A549 (cell line): ENCODE measurements at regions not wholly inside any gene's neighbourhood (a gene's known extent, or its start where the extent isn't known, plus 50 kb on each side); places are given as distances from the start of the nearest gene placed in this dataset.

Experiments
- ESRRA ChIP-seq: fragments of 150-350 bp; IDR thresholded peaks from 2 replicates; pipeline ENCODE4 v1.6.1; 2014; ENCODE audit warnings: mild to moderate bottlenecking, low read length, borderline replicate concordance
- JUN ChIP-seq, 2 experiments: fragments of >200 bp; sonication (Bioruptor Twin); formaldehyde crosslinking; IDR thresholded peaks; 2 replicates in 1 of 2; 3 replicates in 1 of 2; pipeline ENCODE4 v1.6.1; 2016 to 2017
- MAFK ChIP-seq: fragments of 450-650 bp; IDR thresholded peaks from 2 replicates; pipeline ENCODE4 v1.6.1; 2014; ENCODE audit not compliant: partially characterized antibody
- NR3C1 ChIP-seq: fragments of >200 bp; sonication (Bioruptor Twin); formaldehyde crosslinking; IDR thresholded peaks from 3 replicates; pipeline ENCODE4 v1.6.1; 2017
- PHF8 ChIP-seq: fragments of 200-600 bp; sonication (generic); IDR thresholded peaks from 2 replicates; pipeline ENCODE4 v1.6.1; 2016; ENCODE audit warnings: low read depth, mild to moderate bottlenecking, antibody characterized with exemption, moderate library complexity, borderline replicate concordance
- POLR2A ChIP-seq: IDR thresholded peaks from 2 replicates; pipeline ENCODE4 v1.6.1; 2012; ENCODE audit warnings: mild to moderate bottlenecking, low read length
- RAD21 ChIP-seq, 2 experiments: fragments of >200 bp in 1 of 2; sonication (Bioruptor Twin) in 1 of 2; formaldehyde crosslinking in 1 of 2; IDR thresholded peaks in 1 of 2; conservative IDR thresholded peaks in 1 of 2; 2 replicates in 1 of 2; 3 replicates in 1 of 2; pipeline ENCODE4 v1.6.1; 2012 to 2018; ENCODE audit warnings: inconsistent platforms in 1 of 2
- RFX5 ChIP-seq: fragments of 450-650 bp; IDR thresholded peaks from 2 replicates; pipeline ENCODE4 v1.7.1; 2014; ENCODE audit warnings: antibody characterized with exemption, mild to moderate bottlenecking, moderate library complexity
- RNF2 ChIP-seq: fragments of 200-600 bp; sonication (generic); IDR thresholded peaks from 2 replicates; pipeline ENCODE4 v1.6.1; 2016; ENCODE audit warnings: low read depth, mild to moderate bottlenecking, antibody characterized with exemption, moderate library complexity, borderline replicate concordance
- TF ChIP-seq, protein P1 (sequence below): fragments of >200 bp; sonication (Bioruptor Twin); formaldehyde crosslinking; IDR thresholded peaks from 3 replicates; pipeline ENCODE4 v1.5.1; 2016
- TF ChIP-seq, protein P2 (sequence below): fragments of 150-350 bp; IDR thresholded peaks from 2 replicates; pipeline ENCODE4 v1.6.1; 2014; ENCODE audit warnings: low read depth, mild to moderate bottlenecking, low read length

DNA sequence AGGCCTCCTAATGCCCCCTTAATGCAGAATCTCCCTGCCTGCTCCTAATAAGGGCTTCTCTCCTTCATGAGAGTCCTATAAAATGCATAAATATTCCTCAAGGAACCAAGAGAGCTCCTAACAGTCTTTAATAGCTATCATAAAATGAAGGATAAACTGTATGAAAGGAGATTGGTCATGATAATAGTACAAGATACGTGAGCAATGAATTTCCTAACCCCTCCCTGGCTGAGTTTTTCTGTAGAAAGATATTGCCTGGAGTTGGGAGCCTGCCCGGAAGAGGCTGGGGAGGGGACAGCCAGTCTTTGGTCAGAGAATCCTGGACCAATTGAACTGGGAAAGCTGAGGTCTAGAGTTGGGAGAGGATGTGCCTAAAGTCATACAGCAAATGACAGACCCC lies 321.9 kb upstream of the CDH5 start:
- TF ChIP-seq, protein P1, sequence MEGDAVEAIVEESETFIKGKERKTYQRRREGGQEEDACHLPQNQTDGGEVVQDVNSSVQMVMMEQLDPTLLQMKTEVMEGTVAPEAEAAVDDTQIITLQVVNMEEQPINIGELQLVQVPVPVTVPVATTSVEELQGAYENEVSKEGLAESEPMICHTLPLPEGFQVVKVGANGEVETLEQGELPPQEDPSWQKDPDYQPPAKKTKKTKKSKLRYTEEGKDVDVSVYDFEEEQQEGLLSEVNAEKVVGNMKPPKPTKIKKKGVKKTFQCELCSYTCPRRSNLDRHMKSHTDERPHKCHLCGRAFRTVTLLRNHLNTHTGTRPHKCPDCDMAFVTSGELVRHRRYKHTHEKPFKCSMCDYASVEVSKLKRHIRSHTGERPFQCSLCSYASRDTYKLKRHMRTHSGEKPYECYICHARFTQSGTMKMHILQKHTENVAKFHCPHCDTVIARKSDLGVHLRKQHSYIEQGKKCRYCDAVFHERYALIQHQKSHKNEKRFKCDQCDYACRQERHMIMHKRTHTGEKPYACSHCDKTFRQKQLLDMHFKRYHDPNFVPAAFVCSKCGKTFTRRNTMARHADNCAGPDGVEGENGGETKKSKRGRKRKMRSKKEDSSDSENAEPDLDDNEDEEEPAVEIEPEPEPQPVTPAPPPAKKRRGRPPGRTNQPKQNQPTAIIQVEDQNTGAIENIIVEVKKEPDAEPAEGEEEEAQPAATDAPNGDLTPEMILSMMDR, result no peak
- TF ChIP-seq RFX5, result no peak
- TF ChIP-seq POLR2A, result no peak
- TF ChIP-seq ESRRA, result no peak
- no peak for TF ChIP-seq NR3C1
- TF ChIP-seq MAFK, result no peak
- no peak for TF ChIP-seq JUN (IDR thresholded peaks at IDR 0.05)
- no peak for TF ChIP-seq RAD21 (conservative IDR thresholded peaks at IDR 0.05 in 1 of 2, IDR thresholded peaks at IDR 0.05 in 1 of 2)
- TF ChIP-seq RNF2, result no peak
- TF ChIP-seq, protein P2, sequence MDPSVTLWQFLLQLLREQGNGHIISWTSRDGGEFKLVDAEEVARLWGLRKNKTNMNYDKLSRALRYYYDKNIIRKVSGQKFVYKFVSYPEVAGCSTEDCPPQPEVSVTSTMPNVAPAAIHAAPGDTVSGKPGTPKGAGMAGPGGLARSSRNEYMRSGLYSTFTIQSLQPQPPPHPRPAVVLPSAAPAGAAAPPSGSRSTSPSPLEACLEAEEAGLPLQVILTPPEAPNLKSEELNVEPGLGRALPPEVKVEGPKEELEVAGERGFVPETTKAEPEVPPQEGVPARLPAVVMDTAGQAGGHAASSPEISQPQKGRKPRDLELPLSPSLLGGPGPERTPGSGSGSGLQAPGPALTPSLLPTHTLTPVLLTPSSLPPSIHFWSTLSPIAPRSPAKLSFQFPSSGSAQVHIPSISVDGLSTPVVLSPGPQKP, result no peak
- TF ChIP-seq PHF8, result no peak
